Fibroblast of skin of abdomen (primary cell): ENCODE measurements at regions not wholly inside any gene's neighbourhood (a gene's known extent, or its start where the extent isn't known, plus 50 kb on each side); places are given as distances from the start of the nearest gene placed in this dataset.
"Not testable (repeated sequence)": the region's sequence is repeated elsewhere in the genome, so short reads cannot be mapped to it uniquely, and the experiment has no call there.

Experiments used
- DNase-seq: peaks from one replicate; pipeline ENCODE4 v3.0.0-alpha.2; 2013

DNA sequence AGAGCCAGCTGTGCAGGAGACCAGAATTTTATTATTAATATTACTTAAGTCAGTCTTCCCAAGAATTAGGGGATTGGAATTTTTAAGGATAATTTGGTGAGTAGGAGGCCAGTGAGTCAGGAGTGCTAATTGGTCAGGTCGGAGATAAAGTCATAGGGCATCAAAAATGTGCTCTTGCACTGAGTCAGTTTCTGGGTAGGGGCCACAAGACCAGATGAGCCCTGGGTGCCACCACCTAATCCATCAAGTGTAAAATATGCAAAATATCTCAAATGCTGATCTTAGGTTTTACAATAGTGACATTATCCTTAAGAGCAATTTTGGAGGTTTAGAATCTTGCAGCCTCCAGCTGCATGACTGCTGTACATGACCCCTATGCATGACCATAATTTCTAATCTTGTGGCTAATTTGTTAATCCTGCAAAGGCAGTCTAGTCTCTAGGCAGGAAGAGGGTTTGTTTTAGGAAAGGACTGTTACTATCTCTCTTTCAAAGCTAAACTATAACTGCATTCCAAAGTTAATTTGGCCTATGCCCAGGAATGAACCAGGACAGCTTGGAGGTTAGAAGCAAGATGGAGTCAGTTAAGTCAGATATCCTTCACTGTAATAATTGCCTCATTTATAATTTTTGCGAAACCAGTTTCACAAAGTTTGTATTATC, 215.9 kb downstream of the RNF152 start:
- DNase-seq = peak; percentile 66

DNA sequence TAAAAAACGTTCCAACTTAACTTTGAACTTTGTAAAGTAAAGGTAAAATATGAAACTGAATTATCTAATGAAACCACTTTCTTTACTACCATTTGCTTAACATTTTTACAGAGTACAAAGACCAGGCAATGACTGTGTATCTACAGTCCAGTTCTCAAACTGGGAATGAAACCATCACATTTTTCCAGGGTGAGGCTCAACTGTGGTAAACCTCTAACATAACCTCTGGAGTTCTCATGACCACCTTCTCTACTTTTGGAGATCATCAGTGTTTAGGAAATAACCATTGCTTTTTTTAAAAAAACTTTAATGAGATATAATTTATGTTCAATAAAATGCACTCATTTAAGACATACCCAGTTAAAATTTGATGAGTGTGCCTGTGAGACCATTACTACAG, 223.5 kb downstream of the RNF152 start:
- peak; percentile 17 for DNase-seq

DNA sequence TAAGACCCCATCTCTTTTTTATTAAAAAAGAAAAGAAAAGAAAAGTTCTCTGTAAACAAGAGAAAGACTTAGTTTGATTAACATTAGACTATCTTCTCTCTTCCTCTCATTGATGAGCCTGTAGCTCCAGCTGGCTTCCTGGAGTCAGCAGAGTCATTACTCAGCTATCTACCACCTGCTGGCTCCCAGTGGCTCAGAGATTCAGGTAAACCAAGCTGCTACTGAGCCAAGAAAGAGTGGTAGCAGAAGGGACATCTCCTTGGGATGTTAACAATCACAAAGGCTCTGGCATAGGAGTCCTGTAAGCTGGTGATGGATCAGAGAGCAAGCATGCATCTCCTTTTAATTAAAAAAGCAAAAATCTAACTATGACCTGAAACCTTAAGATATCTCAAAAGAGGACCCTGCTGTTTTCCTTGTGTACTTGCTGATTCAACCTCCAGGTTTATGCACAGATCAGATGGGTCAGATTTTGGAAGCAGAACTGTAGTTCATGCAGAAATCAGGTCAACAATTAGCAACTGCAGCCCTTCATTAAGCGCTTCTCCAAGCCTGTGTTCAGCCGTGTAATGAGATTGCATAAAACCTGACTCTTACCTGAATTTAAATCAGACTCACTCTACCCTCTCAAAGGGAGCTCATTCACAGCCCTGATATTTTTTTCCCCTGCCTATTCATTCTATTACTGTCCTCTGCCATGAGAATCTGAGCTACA, 225.8 kb downstream of the RNF152 start:
- no peak for DNase-seq

DNA sequence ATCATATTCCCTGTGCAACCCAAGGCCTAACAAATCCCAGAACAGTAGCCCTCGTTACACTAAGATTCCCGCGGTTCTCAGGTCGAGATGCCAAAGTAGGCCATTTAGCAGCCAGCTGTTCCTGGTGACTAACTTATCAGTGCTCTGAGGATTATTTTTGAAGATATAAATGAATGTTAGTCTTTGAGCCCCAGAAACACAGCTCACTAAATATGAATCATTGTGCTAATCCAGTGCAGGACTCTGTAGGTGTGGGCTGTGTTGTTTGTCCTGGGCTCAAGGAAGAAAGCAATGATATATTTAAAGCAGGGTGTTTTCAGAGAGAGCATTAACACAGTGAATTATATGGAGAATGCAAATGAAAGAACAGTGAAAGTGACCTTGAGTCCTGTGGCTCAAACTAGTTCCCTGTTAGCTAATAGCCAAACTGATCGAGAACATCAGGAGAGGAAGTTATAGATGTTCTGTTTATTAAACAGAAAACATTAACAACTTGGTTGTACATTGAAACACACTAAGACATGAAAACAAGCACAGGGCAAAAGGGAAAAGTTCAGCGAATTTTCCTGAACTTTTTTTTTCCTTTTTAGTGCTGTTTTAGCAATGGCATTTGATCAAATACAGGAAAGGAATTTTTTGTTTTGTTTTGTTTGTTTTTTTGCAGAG, 228.3 kb downstream of the RNF152 start:
- DNase-seq = no peak

DNA sequence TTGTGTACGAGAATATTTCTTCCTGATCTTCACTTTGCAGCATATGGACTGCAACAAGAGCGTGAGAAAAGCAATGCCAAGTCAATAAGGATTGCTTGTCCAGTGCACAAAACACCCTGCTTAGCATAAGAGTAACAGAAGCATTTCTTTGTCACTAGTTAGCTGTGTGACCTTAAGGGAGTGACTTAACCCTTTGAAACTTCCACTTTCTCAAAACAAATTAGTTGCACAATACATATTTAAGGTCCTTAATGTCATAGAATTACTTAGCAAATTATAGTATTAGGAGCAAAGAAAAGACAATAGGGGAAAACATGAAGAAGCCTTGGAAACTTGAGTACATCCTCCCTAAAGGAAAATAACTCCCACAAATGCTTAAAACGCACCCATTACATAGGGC, 230.1 kb downstream of the RNF152 start:
- no peak for DNase-seq

DNA sequence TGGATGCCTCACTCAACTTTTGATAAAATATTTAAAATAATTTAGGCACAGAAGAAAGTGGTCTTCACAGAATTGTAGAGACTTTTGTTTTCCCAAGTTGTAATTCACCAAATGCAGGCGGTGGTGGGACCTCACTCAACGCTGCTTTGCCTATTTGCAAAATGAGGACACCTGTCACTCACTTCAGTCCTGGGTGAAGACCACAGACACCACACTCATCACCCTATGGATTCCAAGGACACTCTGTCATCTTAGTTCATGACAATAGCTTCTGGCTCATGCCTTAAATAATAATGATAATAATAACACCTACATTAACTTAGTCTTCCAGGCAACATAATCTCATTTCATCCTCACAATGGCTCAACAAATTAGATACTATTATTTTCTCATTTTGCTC, 234.4 kb downstream of the RNF152 start:
- DNase-seq = no peak

DNA sequence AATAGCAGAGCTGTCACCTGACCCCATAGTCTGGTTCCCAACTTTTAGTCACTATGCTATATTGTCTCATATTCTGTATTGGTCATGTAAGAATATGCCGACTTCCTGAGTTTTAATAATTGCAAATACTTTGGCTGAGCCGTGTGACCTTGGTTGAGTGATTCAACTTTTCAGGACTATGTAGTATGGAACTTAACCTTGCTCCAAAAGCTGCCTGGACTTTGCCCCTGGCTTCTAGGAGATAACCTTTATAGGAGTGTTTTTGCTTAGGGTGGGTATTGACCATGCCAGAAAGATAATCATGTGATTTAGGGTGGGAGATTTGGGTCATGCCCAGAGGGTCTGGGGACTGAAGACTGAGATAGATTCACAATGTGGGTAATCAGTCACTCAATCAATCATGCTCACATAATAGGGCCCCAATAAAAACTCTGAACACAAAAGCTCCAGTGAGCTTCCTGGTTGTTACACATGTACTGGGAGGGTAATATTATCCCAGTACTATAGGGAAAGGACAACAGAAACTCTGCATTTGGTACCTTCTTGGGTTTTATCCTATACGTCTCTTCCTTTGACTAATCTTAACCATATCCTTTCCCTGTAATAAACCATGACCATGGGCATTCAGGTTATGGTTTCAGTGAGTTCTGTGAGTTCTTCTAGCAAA, 235.6 kb downstream of the RNF152 start:
- no peak for DNase-seq

DNA sequence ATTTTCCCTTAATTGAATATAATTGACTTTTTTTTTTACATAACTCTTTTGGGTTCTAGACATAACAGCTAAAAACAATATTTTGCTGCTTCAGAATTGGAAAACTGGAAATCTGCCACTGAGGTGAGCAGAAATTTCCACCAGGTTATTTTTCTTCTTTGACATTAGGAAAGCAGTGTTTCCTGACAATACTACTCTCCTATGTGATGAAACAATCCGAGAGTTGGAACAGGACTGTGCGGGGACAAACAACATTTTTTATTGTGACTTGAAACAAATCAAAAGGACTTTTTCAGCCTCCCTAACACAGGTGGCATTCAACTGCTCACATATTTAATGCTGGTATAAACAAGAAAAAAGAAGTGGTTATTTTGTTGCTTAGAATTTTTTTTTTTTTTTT, 237.2 kb downstream of the RNF152 start:
- no peak for DNase-seq

DNA sequence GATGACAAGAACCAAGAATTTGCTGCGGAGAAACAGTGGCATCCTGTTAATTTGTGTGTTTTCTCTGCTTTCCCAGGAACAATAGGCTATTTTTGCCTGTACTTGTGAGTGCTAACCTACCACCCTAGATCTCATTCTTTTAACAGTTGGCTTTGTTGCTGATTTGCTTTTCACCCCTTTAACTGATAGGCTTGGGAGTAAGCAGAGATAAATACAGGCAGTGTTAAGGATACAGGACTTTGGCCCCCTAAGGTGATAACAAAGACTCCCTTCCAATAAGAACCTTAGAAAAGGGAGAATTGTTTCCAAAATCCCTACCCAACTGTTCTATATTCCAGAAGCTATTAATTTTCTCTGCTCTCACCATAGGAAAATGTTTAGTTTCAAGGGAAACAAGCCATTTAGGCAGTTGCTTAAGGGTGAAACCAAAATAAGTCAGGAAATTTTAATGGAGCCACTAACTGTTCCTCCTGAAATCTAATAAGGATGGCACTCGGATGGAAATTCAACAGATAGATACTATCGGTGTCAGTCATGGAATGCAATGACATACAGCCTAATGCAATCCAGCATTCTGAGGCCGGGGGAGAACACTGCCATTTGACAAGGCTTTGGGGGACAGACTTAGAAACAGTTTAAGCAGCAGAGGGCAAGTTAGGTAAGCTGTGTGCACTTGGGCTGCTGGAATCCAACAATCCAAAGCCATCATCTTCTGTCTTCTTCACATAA, 238.8 kb downstream of the RNF152 start:
- no peak for DNase-seq

DNA sequence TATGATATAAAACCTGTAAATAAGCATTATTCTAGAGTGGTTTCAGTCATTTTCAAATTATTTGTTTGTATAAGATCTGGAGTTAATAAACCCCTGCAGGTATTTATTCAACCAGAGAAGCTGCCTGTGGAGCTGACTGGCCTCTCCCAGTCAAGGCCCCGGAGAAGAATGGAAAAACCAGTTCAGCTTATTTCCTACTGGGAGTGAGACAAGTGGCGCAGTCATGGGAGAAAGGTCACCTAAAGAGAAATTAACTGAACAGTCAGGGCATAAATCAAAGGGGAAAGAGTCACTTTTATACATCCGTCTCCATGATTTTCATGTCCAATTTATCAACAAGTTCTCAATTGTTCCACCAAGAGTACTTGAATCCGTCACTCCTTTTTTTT, 240.9 kb downstream of the RNF152 start:
- DNase-seq = no peak

DNA sequence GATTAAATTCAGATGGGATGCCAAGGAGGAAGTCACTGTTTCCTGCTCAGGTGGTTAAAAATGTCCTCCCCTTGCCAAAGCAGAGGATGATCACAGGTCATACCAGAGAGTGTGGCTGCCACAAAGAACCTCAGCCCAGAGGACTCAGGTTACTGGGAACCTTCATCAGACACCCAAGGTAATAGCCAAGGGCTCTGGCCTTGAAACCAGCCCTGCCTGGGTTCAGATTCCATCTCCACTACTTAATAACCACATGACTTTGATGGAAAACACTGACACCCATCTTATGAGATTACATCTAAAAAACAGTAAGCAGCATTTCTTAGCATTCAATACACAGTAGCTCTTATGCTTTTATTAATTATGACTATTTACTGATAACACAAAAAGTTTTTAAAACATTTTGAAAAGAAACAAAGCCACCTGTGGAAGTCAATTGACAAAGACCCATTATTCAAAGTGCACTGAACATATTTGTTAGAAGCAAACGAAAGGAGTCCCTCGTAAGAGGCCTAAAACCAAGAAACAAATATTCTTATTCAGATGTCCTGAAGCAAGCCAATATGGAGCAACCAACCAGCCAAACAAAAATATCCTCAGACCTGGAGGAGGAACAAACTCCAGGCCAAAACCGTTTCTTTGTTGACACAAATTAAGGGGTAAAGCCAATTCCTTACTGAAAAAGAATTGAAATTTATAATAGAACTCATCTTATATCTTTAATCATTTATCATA, 241.5 kb downstream of the RNF152 start:
- DNase-seq = no peak

DNA sequence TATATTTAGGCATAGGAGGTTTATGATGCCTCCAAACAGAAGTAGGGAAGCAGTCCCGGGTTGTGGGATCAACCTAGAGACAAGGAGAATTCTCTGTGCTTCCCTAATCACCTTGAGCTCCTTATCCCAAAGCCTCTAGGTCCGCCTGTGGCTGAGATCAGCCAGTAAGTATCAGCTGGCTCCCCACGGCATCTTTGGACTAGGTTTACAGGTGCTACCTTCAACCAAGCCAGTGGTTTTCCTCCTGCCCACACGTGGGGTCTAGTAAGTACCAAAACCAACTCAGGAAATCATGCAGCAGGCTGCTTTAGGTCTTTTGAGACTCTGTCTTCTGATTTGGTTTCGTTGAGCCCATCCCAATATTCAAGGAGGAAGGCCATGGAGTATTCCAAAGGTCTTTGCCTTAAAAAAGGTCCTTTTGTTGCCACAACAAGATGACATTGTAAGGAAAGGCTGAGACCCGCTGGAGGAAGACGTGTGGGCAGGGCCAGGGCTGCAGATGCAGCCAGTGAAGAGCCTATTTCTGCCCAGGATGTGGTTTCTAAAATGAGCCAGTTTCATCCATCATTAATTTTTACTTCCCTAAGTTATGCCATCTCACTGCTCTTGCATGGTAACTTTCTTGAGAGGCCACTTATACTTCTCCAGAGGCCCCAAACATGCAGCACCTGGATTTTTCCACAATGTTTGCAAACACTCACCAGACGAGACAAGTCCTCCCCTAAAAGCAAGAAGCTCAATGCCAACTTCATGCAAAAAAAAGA, 248.7 kb downstream of the RNF152 start:
- no peak for DNase-seq

DNA sequence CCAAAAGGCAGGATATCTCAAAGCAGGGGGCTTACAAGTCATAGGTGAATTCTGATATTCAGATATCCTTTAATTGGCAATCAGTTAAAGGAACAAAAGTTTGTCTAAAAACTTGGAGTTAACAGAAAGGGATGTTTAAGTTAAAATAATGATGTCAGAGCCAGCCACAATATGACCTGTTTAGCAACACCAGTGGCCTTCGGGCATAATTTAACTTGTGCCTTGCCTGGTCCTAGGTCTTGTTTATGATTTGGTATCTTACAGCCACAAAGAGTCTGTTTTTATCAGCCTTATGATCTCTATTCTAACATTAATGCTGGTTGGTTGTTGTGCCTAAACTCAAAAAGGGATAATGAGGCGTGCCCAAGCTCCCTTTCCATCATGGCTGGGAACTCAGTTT, 252.9 kb downstream of the RNF152 start:
- no peak for DNase-seq

DNA sequence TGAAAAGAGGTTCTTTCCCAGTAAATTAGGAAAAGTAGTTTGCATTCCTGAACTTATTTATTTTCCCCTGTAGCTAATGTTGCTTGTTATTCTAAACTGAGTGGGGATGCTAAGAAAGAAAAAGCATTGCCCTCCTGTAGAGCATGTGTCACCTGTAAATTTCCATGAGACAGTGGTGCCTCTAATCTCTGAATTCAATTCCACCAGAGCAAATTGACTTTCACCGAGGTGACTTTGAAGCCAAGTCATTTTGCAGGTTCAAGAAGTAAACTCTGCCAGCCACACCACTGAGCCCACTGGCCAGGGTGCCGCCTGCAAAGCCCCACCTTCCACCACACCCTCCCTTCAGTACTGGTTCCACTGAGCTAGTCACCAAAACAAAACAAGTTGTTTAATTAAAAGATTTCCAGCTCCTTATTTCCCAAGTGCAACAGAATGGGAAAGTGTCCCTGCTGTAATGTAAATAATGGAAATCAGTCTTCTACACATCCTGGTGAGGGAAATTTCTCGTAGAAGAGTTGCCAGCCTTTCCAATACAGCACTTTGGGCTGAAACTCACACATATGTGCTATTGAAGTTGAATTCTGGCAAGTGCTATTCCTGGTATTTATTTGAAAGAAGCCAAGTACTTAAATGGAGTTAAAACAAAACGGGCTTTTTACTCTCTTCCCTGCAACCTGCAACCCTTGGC, 254.8 kb downstream of the RNF152 start:
- no peak for DNase-seq

DNA sequence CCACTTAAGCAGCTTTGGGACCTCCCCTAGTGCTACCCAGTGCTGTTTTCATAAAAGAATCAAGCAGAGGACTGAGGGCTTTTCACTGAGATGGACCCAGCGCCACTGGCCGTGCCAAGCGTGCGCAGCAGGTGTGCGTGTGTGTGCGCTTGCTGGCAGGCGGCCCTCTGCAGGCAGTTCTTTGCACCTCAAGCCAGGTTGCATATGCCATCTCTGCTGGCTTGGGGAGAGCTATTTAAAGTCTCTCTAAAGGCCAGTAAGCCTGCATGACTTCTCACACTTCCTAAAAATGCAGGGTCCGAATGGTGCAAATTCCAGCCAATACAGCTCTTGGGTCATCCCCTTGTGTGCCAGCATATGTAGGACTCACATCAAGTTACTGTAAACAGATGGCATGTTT, 255.5 kb downstream of the RNF152 start:
- DNase-seq = no peak

DNA sequence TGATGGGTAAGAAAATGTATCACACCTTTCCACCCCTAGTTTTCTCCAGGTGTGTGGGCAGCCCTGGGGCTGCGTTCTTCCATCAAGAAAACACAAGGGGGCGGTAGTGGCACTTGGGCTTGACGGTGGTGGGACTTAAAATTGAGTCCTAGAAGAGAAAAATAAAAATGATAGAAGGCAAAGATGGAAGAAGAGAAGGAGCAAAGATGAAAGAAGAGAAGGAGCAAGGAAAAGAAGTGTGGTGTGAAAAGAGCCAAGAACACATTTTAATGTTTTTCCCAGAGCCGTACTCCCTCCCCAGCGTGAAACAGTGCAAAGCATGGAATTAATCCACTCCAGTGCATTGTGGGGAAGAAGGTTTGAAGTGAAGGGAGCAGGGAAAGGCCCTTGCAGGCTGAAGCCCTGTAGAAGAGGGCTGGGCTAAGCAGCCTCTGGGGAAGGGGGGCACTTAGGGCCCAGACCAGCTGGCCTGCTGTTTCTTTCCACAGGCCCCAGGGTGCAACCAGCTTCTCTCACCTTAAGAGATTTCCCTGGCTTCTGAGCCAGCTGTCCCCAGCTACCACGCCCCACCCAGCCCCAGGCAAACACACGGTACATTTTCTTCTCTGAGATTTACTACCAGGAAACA, 256.8 kb downstream of the RNF152 start:
- DNase-seq = peak; percentile 45

DNA sequence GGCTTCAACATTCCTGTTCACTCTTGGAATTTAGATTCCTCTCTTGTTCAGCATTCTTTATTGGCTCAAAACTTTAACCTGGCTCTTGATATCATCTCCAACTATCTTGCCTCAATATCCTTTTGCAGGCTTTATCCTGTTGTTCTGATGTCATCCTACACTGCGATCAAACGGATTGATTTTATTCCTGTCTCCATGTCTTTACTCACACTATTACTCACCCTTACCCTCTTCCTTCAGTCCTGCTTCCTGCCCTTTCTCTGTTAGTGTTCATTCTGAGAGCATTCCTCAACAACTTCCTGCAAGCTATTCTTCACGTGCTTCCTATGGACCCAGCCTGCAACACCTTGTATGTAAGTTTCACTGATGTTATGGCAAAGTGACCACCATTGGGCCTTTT, 264.7 kb downstream of the RNF152 start:
- DNase-seq = peak; percentile 33

DNA sequence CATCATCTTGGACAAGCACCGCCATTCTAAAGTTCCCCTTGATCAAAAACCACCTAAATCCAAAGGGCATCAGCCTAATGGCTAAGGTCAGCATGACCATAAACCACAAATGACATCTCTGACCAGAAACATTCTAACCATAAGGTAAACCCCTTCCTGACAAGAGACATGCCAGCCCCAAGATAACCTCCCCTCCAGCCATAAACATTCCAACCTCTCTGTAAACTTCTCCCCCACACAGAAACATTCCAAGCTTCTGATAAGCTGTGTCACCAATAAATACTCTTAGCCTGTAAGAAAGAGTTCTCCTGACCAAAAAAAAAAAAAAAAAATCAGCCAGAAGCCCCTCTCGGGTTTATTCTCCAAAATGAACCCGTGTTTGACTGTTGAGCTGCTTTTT, 268.2 kb downstream of the RNF152 start:
- not testable (repeated sequence) for DNase-seq

DNA sequence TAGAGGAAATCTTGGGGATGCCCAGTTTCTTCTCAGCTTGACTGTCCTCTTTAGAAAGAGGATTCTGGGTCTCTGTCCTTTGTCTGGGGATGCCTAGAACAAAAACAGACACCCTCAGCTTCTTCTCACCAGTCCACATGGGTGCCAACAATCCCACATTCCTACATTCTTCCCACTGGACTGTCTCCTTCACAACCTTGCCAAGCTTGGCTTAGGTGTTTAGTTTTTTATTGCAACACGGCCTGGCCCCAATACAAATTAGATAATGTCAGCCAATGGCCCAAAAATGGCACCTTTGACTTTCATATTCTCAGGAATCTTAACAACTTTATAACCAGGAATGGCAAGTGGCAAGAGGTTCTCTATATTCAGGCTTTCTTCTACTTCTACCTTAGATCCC, 273.0 kb downstream of the RNF152 start:
- DNase-seq = no peak

DNA sequence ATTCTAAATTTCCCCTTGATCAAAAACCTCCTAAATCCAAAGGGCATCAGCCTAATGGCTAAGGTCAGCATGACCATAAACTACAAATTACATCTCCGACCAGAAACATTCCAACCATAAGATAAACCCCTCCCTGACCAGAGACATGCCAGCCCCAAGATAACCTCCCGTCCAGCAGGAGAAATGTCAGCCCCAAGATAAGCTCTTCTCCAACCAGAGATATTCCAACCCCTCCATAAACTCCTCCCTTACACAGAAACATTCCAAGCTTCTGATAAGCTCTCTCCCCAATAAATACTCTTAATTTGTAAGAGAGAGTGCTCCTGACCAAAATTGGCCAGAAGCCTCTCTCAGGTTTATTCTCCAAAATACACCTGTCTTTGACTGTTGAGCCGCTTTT, 274.0 kb downstream of the RNF152 start:
- DNase-seq = no peak
